ENCODE measurements at regions not wholly inside any gene's neighbourhood (a gene's known extent, or its start where the extent isn't known, plus 50 kb on each side); places are given as distances from the start of the nearest gene placed in this dataset.
A peak's percentile ranks its signal among the peaks of the same experiment; 100 is the strongest.
"Not testable (repeated sequence)": the region's sequence is repeated elsewhere in the genome, so short reads cannot be mapped to it uniquely, and the experiment has no call there.

DNA sequence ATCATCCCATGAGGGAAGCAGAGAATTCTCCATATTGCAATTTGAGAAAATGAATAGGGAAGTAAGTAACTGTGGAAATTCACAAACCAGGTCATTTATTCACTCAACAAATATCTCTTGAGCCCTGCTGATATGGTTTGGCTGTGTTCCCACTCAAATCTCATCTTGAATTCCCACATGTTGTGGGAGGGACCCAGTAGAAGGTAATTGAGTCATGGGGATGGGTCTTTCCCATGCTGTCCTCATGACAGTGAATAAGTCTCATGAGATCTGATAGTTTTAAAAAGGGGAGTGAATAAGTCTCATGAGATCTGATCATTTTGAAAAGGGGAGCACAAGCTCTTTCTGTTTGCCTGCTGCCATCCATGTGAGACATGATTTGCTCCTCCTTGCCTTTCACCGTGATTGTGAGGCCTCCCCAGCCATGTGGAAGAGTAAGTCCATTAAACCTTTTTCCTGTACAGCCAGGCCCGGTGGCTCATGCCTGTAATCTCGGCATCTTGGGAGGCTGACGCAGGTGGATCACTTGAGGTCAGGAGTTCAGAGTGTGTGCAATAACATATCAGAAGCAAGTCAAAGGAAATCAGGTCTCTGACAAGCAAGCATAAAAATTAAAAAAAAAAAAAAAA is 193.2 kb downstream of the NDUFA10 start:
- peaks cover 11% of the 10 kb centered on the region for H3K27me3 Mint-ChIP-seq (ENCODE audit: low read depth)
- no peaks in the 10 kb centered on the region for H3K9me3 Mint-ChIP-seq (ENCODE audit: low read depth)
- H3K36me3 Mint-ChIP-seq (ENCODE audit: low read depth) = no peaks in the 10 kb centered on the region
- no peak overlapping the region for H3K27ac Mint-ChIP-seq (ENCODE audit: unreplicated experiment)
- no peak for DNase-seq (ENCODE audit: low spot score)
- TF ChIP-seq CTCF (IDR thresholded peaks at IDR 0.05) = no peak
- no peak overlapping the region for H3K4me3 Mint-ChIP-seq (ENCODE audit: unreplicated experiment)
- no peaks in the 10 kb centered on the region for H3K4me1 Mint-ChIP-seq (ENCODE audit: low read depth)

DNA sequence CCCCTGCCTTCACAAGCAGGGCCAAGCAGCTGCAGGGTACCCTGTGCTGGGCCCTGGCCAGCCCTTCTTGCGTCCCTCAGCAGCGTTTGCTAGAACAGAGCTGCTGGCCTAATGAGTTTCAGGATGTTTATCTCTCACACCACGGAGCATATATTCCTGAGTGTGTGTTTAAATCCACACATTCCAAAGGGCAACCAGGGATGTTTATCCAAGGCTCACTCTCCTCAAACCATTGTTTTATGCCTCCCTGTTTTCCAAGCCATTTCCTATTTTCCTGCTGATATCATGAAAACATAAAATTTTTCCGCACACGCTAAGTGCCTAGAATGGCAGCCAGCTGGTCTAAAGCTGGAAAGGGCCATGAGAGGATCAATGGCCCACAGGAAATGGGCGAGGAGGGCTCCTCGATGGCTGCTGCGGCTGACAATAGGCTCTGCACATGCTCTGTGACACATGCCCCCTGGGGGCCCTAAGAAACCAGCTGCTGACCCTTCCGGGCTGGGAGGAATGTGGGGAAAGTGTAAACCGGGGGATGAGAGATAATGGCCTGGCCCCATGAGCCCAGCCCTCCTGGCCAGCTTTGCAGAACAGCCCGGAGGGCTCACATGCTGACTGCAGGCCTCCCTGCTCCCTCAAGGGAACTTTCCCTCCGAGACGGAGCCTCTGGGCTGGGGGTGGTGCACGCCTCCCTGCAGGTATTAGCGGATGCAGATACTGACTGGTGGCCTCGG is 194.0 kb downstream of the NDUFA10 start:
- no peak overlapping the region for H3K27ac Mint-ChIP-seq (ENCODE audit: unreplicated experiment)
- H3K27me3 Mint-ChIP-seq (ENCODE audit: low read depth) = peaks cover 11% of the 10 kb centered on the region
- DNase-seq (ENCODE audit: low spot score) = no peak

DNA sequence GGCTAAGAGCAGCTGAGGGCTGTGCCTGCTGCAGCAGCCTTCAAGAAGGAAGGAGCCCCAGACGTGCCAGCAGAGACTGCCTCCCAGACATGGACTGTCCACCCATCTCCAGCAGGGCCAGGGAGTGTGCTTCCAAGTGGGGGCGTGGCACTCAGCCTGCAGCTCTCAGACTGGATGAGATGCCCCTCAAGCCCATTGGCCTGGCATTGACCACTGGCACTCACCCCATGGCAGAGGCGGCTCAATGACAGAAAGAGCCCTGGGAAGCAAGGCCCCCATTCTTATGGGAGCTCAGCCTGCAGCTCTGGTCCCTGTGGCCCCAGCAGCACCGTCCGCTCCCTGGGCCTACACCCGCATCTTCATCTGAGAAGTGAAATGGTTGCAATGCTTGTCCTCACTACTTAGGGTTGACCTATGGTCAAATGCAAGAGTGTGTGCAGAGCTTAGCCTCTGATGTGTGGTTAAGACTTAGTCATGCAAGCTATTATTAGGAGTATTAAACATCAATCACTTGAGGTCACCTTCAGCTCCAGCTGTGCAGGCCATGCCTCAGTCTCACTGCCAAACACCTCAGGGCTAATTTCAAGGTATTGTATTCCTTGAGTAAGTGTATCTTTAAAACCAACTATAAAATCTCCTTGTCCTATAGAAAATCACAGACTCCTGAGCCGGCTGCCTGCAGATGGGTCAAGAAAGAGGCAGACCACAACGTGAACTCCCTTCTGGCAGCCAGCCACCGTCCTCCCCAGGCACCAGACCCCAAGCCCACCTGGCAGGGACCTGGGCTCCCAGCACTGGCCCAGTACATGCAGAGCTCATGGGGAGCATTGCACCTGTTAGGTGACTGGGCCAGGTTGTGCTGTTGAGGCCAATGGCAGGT is 194.8 kb downstream of the NDUFA10 start:
- Mint-ChIP-seq H3K4me1 (ENCODE audit: low read depth) (no peaks in the 10 kb centered on the region), H3K9me3 (ENCODE audit: low read depth) (no peaks in the 10 kb centered on the region), H3K27me3 (ENCODE audit: low read depth) (peaks cover 11% of the 10 kb centered on the region), H3K4me3 (ENCODE audit: unreplicated experiment) (no peak overlapping the region), H3K27ac (ENCODE audit: unreplicated experiment) (no peak overlapping the region), H3K36me3 (ENCODE audit: low read depth) (no peaks in the 10 kb centered on the region)
- TF ChIP-seq CTCF (IDR thresholded peaks at IDR 0.05) = no peak
- peak; percentile 82 for DNase-seq (ENCODE audit: low spot score)

More for the DNA sequence above, 194.0 kb downstream of the NDUFA10 start:
- H3K9me3 Mint-ChIP-seq (ENCODE audit: low read depth) = no peaks in the 10 kb centered on the region
- no peak for TF ChIP-seq CTCF (IDR thresholded peaks at IDR 0.05)
- no peak overlapping the region for H3K4me3 Mint-ChIP-seq (ENCODE audit: unreplicated experiment)
- H3K36me3 Mint-ChIP-seq (ENCODE audit: low read depth) = no peaks in the 10 kb centered on the region
- no peaks in the 10 kb centered on the region for H3K4me1 Mint-ChIP-seq (ENCODE audit: low read depth)

DNA sequence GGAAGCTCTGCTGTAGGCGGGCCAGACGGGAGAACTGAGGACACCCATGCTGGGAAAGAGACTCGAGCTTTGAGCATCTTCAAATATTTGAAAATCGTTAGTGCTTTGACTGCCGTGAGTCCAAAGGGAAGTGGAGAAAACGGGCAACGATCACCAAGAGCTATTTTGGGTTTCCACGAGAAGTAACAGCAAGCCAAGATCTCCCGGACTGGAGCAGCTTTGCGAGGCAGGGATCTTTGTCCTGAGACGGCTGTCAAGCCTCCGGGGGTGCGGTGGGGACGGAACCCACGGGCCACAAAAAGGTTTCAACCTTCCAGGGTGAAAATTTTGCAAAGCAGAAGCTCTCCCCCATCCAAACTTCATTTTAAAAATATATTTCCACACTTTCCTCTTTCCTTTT is 195.8 kb downstream of the NDUFA10 start:
- H3K36me3 Mint-ChIP-seq (ENCODE audit: low read depth) = no peaks in the 10 kb centered on the region
- H3K27ac Mint-ChIP-seq (ENCODE audit: unreplicated experiment) = no peak overlapping the region
- DNase-seq (ENCODE audit: low spot score) = no peak
- no peaks in the 10 kb centered on the region for H3K4me1 Mint-ChIP-seq (ENCODE audit: low read depth)
- TF ChIP-seq CTCF (IDR thresholded peaks at IDR 0.05) = no peak
- H3K27me3 Mint-ChIP-seq (ENCODE audit: low read depth) = peaks cover 11% of the 10 kb centered on the region
- H3K9me3 Mint-ChIP-seq (ENCODE audit: low read depth) = no peaks in the 10 kb centered on the region
- H3K4me3 Mint-ChIP-seq (ENCODE audit: unreplicated experiment) = no peak overlapping the region

- H3K4me1 Mint-ChIP-seq (ENCODE audit: low read depth); H3K9me3 Mint-ChIP-seq (ENCODE audit: low read depth); DNase-seq (ENCODE audit: low spot score); H3K27ac Mint-ChIP-seq (ENCODE audit: unreplicated experiment); H3K36me3 Mint-ChIP-seq (ENCODE audit: low read depth); H3K4me3 Mint-ChIP-seq (ENCODE audit: unreplicated experiment): not testable (repeated sequence)
- peaks cover 11% of the 10 kb centered on the region for H3K27me3 Mint-ChIP-seq (ENCODE audit: low read depth)
Measured at GRCh38 chr2:239828973-239829275, 196.2 kb downstream of the NDUFA10 start.

All from chondrocyte (in vitro differentiated cells).